Ishikawa (cell line): ENCODE measurements at regions not wholly inside any gene's neighbourhood (a gene's known extent, or its start where the extent isn't known, plus 50 kb on each side); places are given as distances from the start of the nearest gene placed in this dataset.

ENCODE experiments used
- CEBPB ChIP-seq: IDR thresholded peaks from 2 replicates; pipeline ENCODE4 v1.6.1; 2012
- CREB1 ChIP-seq: IDR thresholded peaks from 2 replicates; pipeline ENCODE4 v1.6.1; 2012; ENCODE audit warnings: low read depth
- EGR1 ChIP-seq: IDR thresholded peaks from 2 replicates; pipeline ENCODE4 v1.6.1; 2012
- EP300 ChIP-seq: IDR thresholded peaks from 2 replicates; pipeline ENCODE4 v1.6.1; 2012; ENCODE audit warnings: borderline replicate concordance
- FOXM1 ChIP-seq: IDR thresholded peaks from 2 replicates; pipeline ENCODE4 v1.6.1; 2012; ENCODE audit warnings: low read depth, borderline replicate concordance
- NFIC ChIP-seq: IDR thresholded peaks from 2 replicates; pipeline ENCODE4 v1.6.1; 2012
- RAD21 ChIP-seq: IDR thresholded peaks from 2 replicates; pipeline ENCODE4 v1.6.1; 2012; ENCODE audit warnings: low read depth
- TAF1 ChIP-seq: IDR thresholded peaks from 2 replicates; pipeline ENCODE4 v1.6.1; 2012; ENCODE audit warnings: low read depth, mild to moderate bottlenecking
- TCF12 ChIP-seq: IDR thresholded peaks from 2 replicates; pipeline ENCODE4 v1.6.1; 2012; ENCODE audit warnings: low read depth
- YY1 ChIP-seq: IDR thresholded peaks from 2 replicates; pipeline ENCODE4 v1.6.1; 2012; ENCODE audit warnings: low read depth
- ZBTB7A ChIP-seq: IDR thresholded peaks from 2 replicates; pipeline ENCODE4 v1.6.1; 2012; ENCODE audit warnings: low read depth
- TF ChIP-seq, protein P1 (sequence below): IDR thresholded peaks from 2 replicates; pipeline ENCODE4 v1.6.1; 2012; ENCODE audit warnings: low read depth, mild to moderate bottlenecking
- TF ChIP-seq, protein P2 (sequence below): IDR thresholded peaks from 2 replicates; pipeline ENCODE4 v1.6.1; 2012

DNA sequence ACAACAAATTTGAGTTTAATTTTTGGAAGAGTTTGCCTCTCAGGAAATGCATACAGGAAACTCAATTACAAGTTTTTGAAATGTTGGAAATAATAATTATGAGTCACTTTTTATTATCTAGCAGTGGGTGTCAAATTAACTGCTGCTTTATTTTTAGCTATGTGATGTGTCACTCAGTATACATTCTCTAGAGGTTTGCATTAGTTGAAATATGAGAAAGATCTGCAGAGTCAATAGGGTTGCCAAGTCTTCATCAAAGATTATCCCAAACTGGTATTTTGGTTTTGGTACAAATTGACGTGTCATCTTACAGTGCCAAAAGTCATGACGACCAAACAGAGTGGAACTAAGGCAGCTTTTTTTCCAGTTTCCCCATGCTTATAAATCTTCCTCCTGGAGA is 54.3 kb upstream of the DIPK1A start:
- TF ChIP-seq, protein P1, sequence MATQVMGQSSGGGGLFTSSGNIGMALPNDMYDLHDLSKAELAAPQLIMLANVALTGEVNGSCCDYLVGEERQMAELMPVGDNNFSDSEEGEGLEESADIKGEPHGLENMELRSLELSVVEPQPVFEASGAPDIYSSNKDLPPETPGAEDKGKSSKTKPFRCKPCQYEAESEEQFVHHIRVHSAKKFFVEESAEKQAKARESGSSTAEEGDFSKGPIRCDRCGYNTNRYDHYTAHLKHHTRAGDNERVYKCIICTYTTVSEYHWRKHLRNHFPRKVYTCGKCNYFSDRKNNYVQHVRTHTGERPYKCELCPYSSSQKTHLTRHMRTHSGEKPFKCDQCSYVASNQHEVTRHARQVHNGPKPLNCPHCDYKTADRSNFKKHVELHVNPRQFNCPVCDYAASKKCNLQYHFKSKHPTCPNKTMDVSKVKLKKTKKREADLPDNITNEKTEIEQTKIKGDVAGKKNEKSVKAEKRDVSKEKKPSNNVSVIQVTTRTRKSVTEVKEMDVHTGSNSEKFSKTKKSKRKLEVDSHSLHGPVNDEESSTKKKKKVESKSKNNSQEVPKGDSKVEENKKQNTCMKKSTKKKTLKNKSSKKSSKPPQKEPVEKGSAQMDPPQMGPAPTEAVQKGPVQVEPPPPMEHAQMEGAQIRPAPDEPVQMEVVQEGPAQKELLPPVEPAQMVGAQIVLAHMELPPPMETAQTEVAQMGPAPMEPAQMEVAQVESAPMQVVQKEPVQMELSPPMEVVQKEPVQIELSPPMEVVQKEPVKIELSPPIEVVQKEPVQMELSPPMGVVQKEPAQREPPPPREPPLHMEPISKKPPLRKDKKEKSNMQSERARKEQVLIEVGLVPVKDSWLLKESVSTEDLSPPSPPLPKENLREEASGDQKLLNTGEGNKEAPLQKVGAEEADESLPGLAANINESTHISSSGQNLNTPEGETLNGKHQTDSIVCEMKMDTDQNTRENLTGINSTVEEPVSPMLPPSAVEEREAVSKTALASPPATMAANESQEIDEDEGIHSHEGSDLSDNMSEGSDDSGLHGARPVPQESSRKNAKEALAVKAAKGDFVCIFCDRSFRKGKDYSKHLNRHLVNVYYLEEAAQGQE, result no peak
- TF ChIP-seq EGR1 (no peak), RAD21 (no peak), TCF12 (no peak), TAF1 (no peak), NFIC (peak; percentile 21; the same call in 1 of the 2 replicates), YY1 (no peak), EP300 (no peak), ZBTB7A (no peak), FOXM1 (no peak), CREB1 (no peak), CEBPB (no peak)
- TF ChIP-seq, protein P2, sequence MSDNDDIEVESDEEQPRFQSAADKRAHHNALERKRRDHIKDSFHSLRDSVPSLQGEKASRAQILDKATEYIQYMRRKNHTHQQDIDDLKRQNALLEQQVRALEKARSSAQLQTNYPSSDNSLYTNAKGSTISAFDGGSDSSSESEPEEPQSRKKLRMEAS, result no peak
